ENCODE measurements at regions not wholly inside any gene's neighbourhood (a gene's known extent, or its start where the extent isn't known, plus 50 kb on each side); places are given as distances from the start of the nearest gene placed in this dataset.

GRCh38 chr2:20524412-20525040 is 77.7 kb downstream of the RHOB start:
- Mint-ChIP-seq H3K36me3 (no peaks in the 10 kb centered on the region), H3K4me3 (no peak overlapping the region), H3K4me1 (peaks cover 0 to 2% (median 1%) of the 10 kb centered on the region in 4 donors), H3K9me3 (no peaks in the 10 kb centered on the region), H3K27me3 (peaks cover 4% of the 10 kb centered on the region), H3K27ac (peak overlapping the region in 1 of 3 donors; percentile 33)
- H3K9me3 ChIP-seq (ENCODE audit: control insufficient read depth in 2 of 2, low read length in 2 of 2) = no peaks in the 10 kb centered on the region
- H3K4me1 ChIP-seq (ENCODE audit: control insufficient read depth, insufficient read depth, low read length, poor library complexity, severe bottlenecking) = no peaks in the 10 kb centered on the region
- peak in 1 of 2 donors; percentile 44 for ATAC-seq (ENCODE audit: low read depth in 2 of 2)
- no peaks in the 10 kb centered on the region for H3K27me3 ChIP-seq (ENCODE audit: control insufficient read depth, insufficient read depth, low read length)
- no peak overlapping the region for H3K4me3 ChIP-seq (ENCODE audit: low read depth, low read length)
- no peak overlapping the region for H3K27ac ChIP-seq (ENCODE audit: insufficient read depth, low read length, poor library complexity, severe bottlenecking)
- peak in 1 of 3 donors; percentile 10 for DNase-seq
- H3K36me3 ChIP-seq (ENCODE audit: control insufficient read depth, insufficient read depth, low read length) = no peaks in the 10 kb centered on the region

DNA sequence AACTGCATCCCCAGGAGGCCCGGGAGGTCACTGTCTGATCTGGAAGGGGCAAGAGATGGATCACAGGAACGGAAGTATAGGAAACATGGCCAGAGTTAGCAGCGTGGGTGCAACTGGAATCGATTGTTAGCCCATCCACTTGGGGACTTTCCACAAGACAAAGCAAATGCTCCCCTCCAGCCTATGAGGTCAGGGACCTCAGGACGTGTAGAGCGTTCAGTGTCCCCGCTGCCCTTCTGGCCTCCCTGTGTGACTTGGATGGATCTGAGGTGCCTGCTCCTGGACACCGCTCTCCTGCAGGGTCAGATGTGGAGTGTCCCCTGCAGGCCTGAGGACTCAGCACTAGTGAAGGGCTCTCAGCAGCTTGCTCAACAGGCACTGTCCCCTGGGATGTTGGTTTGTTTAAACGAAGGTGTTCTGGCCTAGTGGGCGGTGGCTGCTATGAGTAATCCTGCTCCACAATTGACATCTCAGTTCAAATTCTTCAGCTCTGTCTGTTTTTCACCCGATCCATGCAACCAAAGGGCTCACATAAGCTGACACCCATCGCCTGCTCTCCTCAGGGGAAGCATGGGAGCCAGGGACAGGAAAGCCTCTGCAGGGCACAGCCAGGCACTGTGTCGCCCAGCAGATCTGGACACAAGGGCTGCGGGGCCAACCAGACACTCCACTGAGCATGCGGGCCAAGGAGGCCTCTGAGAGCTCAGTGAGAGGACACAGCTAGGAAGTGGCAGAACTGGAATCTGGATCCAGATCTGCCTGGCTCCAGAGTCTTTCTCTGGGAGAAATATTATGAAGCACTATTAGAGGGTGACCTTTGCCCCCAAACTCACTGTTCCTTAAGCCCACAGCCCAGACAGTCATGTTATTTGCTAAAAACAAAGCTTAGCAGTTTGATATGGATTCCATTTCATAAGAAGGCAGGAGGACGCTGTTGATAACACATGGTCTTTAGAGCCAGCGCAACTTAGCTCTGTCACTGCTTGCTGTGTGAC is 78.5 kb downstream of the RHOB start:
- no peaks in the 10 kb centered on the region for H3K9me3 ChIP-seq (ENCODE audit: control insufficient read depth in 2 of 2, low read length in 2 of 2)
- H3K36me3 ChIP-seq (ENCODE audit: control insufficient read depth, insufficient read depth, low read length) = no peaks in the 10 kb centered on the region
- peak in 1 of 2 donors; percentile 38 for ATAC-seq (ENCODE audit: low read depth in 2 of 2)
- no peaks in the 10 kb centered on the region for H3K27me3 ChIP-seq (ENCODE audit: control insufficient read depth, insufficient read depth, low read length)
- H3K27ac Mint-ChIP-seq = peak overlapping the region in 1 of 3 donors; percentile 33
- peaks cover 0 to 2% (median 1%) of the 10 kb centered on the region in 4 donors for H3K4me1 Mint-ChIP-seq
- H3K4me3 ChIP-seq (ENCODE audit: low read depth, low read length) = no peak overlapping the region
- H3K9me3 Mint-ChIP-seq = no peaks in the 10 kb centered on the region
- H3K27ac ChIP-seq (ENCODE audit: insufficient read depth, low read length, poor library complexity, severe bottlenecking) = no peak overlapping the region
- H3K36me3 Mint-ChIP-seq = no peaks in the 10 kb centered on the region
- H3K4me3 Mint-ChIP-seq = no peak overlapping the region
- H3K4me1 ChIP-seq (ENCODE audit: control insufficient read depth, insufficient read depth, low read length, poor library complexity, severe bottlenecking) = no peaks in the 10 kb centered on the region
- no peak for DNase-seq
- no peaks in the 10 kb centered on the region for H3K27me3 Mint-ChIP-seq

- H3K4me3 Mint-ChIP-seq = no peak overlapping the region
- peak overlapping the region in 1 of 3 donors; percentile 79 for H3K27ac Mint-ChIP-seq
- no peak for ATAC-seq (ENCODE audit: low read depth in 2 of 2)
- Histone ChIP-seq H3K36me3 (ENCODE audit: control insufficient read depth, insufficient read depth, low read length) (no peaks in the 10 kb centered on the region), H3K27me3 (ENCODE audit: control insufficient read depth, insufficient read depth, low read length) (no peaks in the 10 kb centered on the region), H3K4me1 (ENCODE audit: control insufficient read depth, insufficient read depth, low read length, poor library complexity, severe bottlenecking) (no peaks in the 10 kb centered on the region), H3K4me3 (ENCODE audit: low read depth, low read length) (no peak overlapping the region), H3K9me3 (ENCODE audit: control insufficient read depth in 2 of 2, low read length in 2 of 2) (no peaks in the 10 kb centered on the region), H3K27ac (ENCODE audit: insufficient read depth, low read length, poor library complexity, severe bottlenecking) (no peak overlapping the region)
- H3K9me3 Mint-ChIP-seq = no peaks in the 10 kb centered on the region
- H3K36me3 Mint-ChIP-seq = no peaks in the 10 kb centered on the region
- H3K4me1 Mint-ChIP-seq = peaks cover 0 to 2% (median 1%) of the 10 kb centered on the region in 4 donors
- H3K27me3 Mint-ChIP-seq = no peaks in the 10 kb centered on the region
- no peak for DNase-seq
Measured at GRCh38 chr2:20526160-20526559, 79.3 kb downstream of the RHOB start.

DNA sequence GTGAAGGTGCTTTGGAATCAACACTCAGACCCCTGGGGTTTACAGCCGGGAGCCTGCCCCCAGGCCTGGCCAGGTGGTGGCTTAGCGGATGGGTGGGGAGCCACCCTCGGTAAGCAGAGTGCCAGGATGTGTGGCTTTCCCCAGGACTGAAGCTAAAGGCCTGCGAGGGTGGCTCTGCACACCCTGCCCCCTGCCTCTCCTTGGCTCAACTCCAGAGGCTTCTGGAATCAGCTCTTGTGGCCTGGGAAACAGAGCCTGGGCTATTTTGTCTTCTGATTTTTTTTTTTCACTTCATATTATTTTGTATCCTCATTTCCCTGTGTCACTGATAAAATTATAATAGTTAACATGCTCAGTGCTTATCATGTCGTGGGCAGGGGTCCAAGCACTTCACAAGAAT is 79.8 kb downstream of the RHOB start:
- H3K36me3 Mint-ChIP-seq = no peaks in the 10 kb centered on the region
- no peaks in the 10 kb centered on the region for H3K36me3 ChIP-seq (ENCODE audit: control insufficient read depth, insufficient read depth, low read length)
- H3K9me3 ChIP-seq (ENCODE audit: control insufficient read depth in 2 of 2, low read length in 2 of 2) = no peaks in the 10 kb centered on the region
- H3K27ac Mint-ChIP-seq = no peak overlapping the region
- no peaks in the 10 kb centered on the region for H3K27me3 Mint-ChIP-seq
- peaks cover 0 to 2% (median 1%) of the 10 kb centered on the region in 4 donors for H3K4me1 Mint-ChIP-seq
- no peak overlapping the region for H3K27ac ChIP-seq (ENCODE audit: insufficient read depth, low read length, poor library complexity, severe bottlenecking)
- no peaks in the 10 kb centered on the region for H3K4me1 ChIP-seq (ENCODE audit: control insufficient read depth, insufficient read depth, low read length, poor library complexity, severe bottlenecking)
- H3K4me3 ChIP-seq (ENCODE audit: low read depth, low read length) = no peak overlapping the region
- H3K4me3 Mint-ChIP-seq = no peak overlapping the region
- ATAC-seq (ENCODE audit: low read depth in 2 of 2) (no peak), DNase-seq (no peak)
- no peaks in the 10 kb centered on the region for H3K27me3 ChIP-seq (ENCODE audit: control insufficient read depth, insufficient read depth, low read length)
- no peaks in the 10 kb centered on the region for H3K9me3 Mint-ChIP-seq

GRCh38 chr2:20528713-20529112 is 81.8 kb downstream of the RHOB start:
- ATAC-seq (ENCODE audit: low read depth in 2 of 2) (no peak), DNase-seq (no peak)
- Histone ChIP-seq H3K27ac (ENCODE audit: insufficient read depth, low read length, poor library complexity, severe bottlenecking) (no peak overlapping the region), H3K4me3 (ENCODE audit: low read depth, low read length) (no peak overlapping the region), H3K4me1 (ENCODE audit: control insufficient read depth, insufficient read depth, low read length, poor library complexity, severe bottlenecking) (no peaks in the 10 kb centered on the region), H3K36me3 (ENCODE audit: control insufficient read depth, insufficient read depth, low read length) (no peaks in the 10 kb centered on the region), H3K27me3 (ENCODE audit: control insufficient read depth, insufficient read depth, low read length) (no peaks in the 10 kb centered on the region), H3K9me3 (ENCODE audit: control insufficient read depth in 2 of 2, low read length in 2 of 2) (no peaks in the 10 kb centered on the region)
- Mint-ChIP-seq H3K27me3 (no peaks in the 10 kb centered on the region), H3K4me1 (peaks cover 0 to 2% (median 1%) of the 10 kb centered on the region in 4 donors), H3K27ac (no peak overlapping the region), H3K9me3 (no peaks in the 10 kb centered on the region), H3K4me3 (no peak overlapping the region), H3K36me3 (no peaks in the 10 kb centered on the region)

DNA sequence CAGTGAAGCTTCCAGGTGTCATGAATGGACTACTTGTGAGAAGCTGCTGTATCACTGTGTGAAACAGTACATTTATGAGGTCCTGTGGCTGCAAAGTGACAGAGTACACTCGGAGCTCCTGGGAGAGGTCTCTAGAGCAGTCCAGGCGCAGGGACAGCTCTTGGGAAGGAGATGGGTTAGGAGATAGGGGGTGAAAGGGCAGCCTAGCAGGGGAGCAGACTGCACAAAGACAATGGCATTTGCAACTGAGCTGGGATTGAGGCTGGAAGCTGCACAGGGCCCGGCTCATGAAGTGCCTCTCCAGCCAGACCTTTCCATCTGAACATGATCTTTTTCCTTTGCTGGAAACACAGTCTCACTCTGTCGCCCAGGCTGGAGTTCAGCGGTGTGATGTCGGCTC is 83.6 kb downstream of the RHOB start:
- H3K4me3 Mint-ChIP-seq = no peak overlapping the region
- H3K4me1 ChIP-seq (ENCODE audit: control insufficient read depth, insufficient read depth, low read length, poor library complexity, severe bottlenecking) = no peaks in the 10 kb centered on the region

GRCh38 chr2:20531633-20532262 is 84.9 kb downstream of the RHOB start:
- H3K36me3 Mint-ChIP-seq = no peaks in the 10 kb centered on the region
- peak overlapping the region in 1 of 3 donors; percentile 60 for H3K27ac Mint-ChIP-seq
- no peaks in the 10 kb centered on the region for H3K36me3 ChIP-seq (ENCODE audit: control insufficient read depth, insufficient read depth, low read length)
- no peak overlapping the region for H3K27ac ChIP-seq (ENCODE audit: insufficient read depth, low read length, poor library complexity, severe bottlenecking)
- H3K4me1 ChIP-seq (ENCODE audit: control insufficient read depth, insufficient read depth, low read length, poor library complexity, severe bottlenecking) = no peaks in the 10 kb centered on the region
- ATAC-seq (ENCODE audit: low read depth in 2 of 2) = no peak
- H3K4me3 Mint-ChIP-seq = no peak overlapping the region
- no peak for DNase-seq
- no peaks in the 10 kb centered on the region for H3K4me1 Mint-ChIP-seq
- peaks cover 6% of the 10 kb centered on the region for H3K27me3 Mint-ChIP-seq
- no peaks in the 10 kb centered on the region for H3K27me3 ChIP-seq (ENCODE audit: control insufficient read depth, insufficient read depth, low read length)
- no peaks in the 10 kb centered on the region for H3K9me3 Mint-ChIP-seq
- H3K9me3 ChIP-seq (ENCODE audit: control insufficient read depth in 2 of 2, low read length in 2 of 2) = no peaks in the 10 kb centered on the region
- no peak overlapping the region for H3K4me3 ChIP-seq (ENCODE audit: low read depth, low read length)

More for the DNA sequence above, 83.6 kb downstream of the RHOB start:
- DNase-seq (no peak), ATAC-seq (ENCODE audit: low read depth in 2 of 2) (no peak)
- Mint-ChIP-seq H3K4me1 (no peaks in the 10 kb centered on the region), H3K36me3 (no peaks in the 10 kb centered on the region), H3K9me3 (no peaks in the 10 kb centered on the region), H3K27ac (no peak overlapping the region), H3K27me3 (peaks cover 6% of the 10 kb centered on the region)
- H3K36me3 ChIP-seq (ENCODE audit: control insufficient read depth, insufficient read depth, low read length) = no peaks in the 10 kb centered on the region
- no peak overlapping the region for H3K4me3 ChIP-seq (ENCODE audit: low read depth, low read length)
- no peaks in the 10 kb centered on the region for H3K9me3 ChIP-seq (ENCODE audit: control insufficient read depth in 2 of 2, low read length in 2 of 2)
- H3K27ac ChIP-seq (ENCODE audit: insufficient read depth, low read length, poor library complexity, severe bottlenecking) = no peak overlapping the region
- H3K27me3 ChIP-seq (ENCODE audit: control insufficient read depth, insufficient read depth, low read length) = no peaks in the 10 kb centered on the region
